Activated T-cell treated with anti-CD3 and anti-CD28 coated beads, Interleukin-2, amount 50 U/mL, for 72 hours (primary cell): ENCODE measurements at regions not wholly inside any gene's neighbourhood (a gene's known extent, or its start where the extent isn't known, plus 50 kb on each side); places are given as distances from the start of the nearest gene placed in this dataset.

Experiments used
- ATAC-seq, 2 donors: fragments of 150-1000 bp; cut with Tn5 transposase; replicated peaks in 1 of 2; 2 replicates each; pipeline ENCODE4 v1.10.0; 2021; ENCODE audit warnings: moderate library complexity in 2 of 2, mild to moderate bottlenecking in 1 of 2
- DNase-seq, 2 donors: peaks; one replicate each; pipeline ENCODE4 v3.0.0; 2021 to 2022; ENCODE audit warnings: mixed read lengths in 1 of 2
- H3K27ac Mint-ChIP-seq: one replicate; pipeline ENCODE4 v1.8.0; 2022; ENCODE audit warnings: mild to moderate bottlenecking, moderate library complexity, mixed read lengths
- H3K27me3 Mint-ChIP-seq: one replicate; pipeline ENCODE4 v1.8.0; 2022; ENCODE audit warnings: low read depth, mixed read lengths
- H3K36me3 Mint-ChIP-seq, 2 donors: one replicate each; pipeline ENCODE4 v1.8.0; 2022; ENCODE audit warnings: mixed read lengths in 2 of 2, mild to moderate bottlenecking in 1 of 2; ENCODE audit not compliant: insufficient read depth in 2 of 2
- H3K4me1 Mint-ChIP-seq: one replicate; pipeline ENCODE4 v1.8.0; 2022; ENCODE audit warnings: low read depth, mixed read lengths
- H3K4me3 Mint-ChIP-seq, 2 donors: one replicate each; pipeline ENCODE4 v1.8.0; 2022; ENCODE audit warnings: mild to moderate bottlenecking in 2 of 2, mixed read lengths in 2 of 2, moderate library complexity in 2 of 2
- H3K9me3 Mint-ChIP-seq, 2 donors: one replicate each; pipeline ENCODE4 v1.8.0; 2022; ENCODE audit warnings: mixed read lengths in 2 of 2

- peak overlapping the region; percentile 82 for H3K27ac Mint-ChIP-seq
- H3K4me1 Mint-ChIP-seq = peaks cover 53% of the 10 kb centered on the region
- no peaks in the 10 kb centered on the region for H3K27me3 Mint-ChIP-seq
- DNase-seq = no peak
- H3K9me3 Mint-ChIP-seq = no peaks in the 10 kb centered on the region
- ATAC-seq = peak in 1 of 2 donors; percentile 3
- H3K36me3 Mint-ChIP-seq = peaks cover 18 to 66% of the 10 kb centered on the region in 2 donors
- no peak overlapping the region for H3K4me3 Mint-ChIP-seq
These were observed 141.9 kb upstream of the KLF14 start for GRCh38 chr7:130875901-130876300.

- Mint-ChIP-seq H3K9me3 (no peaks in the 10 kb centered on the region), H3K4me1 (peaks cover 54% of the 10 kb centered on the region), H3K4me3 (no peak overlapping the region), H3K27ac (peak overlapping the region; percentile 79), H3K27me3 (no peaks in the 10 kb centered on the region), H3K36me3 (peaks cover 26 to 68% of the 10 kb centered on the region in 2 donors)
- ATAC-seq = no peak
- DNase-seq = no peak
These were observed 143.4 kb upstream of the KLF14 start for GRCh38 chr7:130877236-130877990.

GRCh38 chr7:130877991-130878305 lies 143.9 kb upstream of the KLF14 start:
- Mint-ChIP-seq H3K4me1 (peaks cover 55% of the 10 kb centered on the region), H3K36me3 (peaks cover 26 to 66% of the 10 kb centered on the region in 2 donors), H3K27ac (no peak overlapping the region), H3K9me3 (no peaks in the 10 kb centered on the region), H3K27me3 (no peaks in the 10 kb centered on the region), H3K4me3 (no peak overlapping the region)
- no peak for DNase-seq
- no peak for ATAC-seq

GRCh38 chr7:130878785-130879184 lies 144.8 kb upstream of the KLF14 start:
- Mint-ChIP-seq H3K4me1 (peaks cover 56% of the 10 kb centered on the region), H3K4me3 (peak overlapping the region in 1 of 2 donors; percentile 3)

GRCh38 chr7:130879191-130879590 lies 145.2 kb upstream of the KLF14 start:
- Mint-ChIP-seq H3K27me3 (no peaks in the 10 kb centered on the region), H3K36me3 (peaks cover 27 to 60% of the 10 kb centered on the region in 2 donors), H3K9me3 (no peaks in the 10 kb centered on the region), H3K27ac (peak overlapping the region; percentile 71), H3K4me3 (no peak overlapping the region), H3K4me1 (peaks cover 53% of the 10 kb centered on the region)
- DNase-seq (no peak), ATAC-seq (no peak)

More at GRCh38 chr7:130878785-130879184, 144.8 kb upstream of the KLF14 start:
- H3K27me3 Mint-ChIP-seq = no peaks in the 10 kb centered on the region
- DNase-seq (no peak), ATAC-seq (no peak)
- peak overlapping the region; percentile 71 for H3K27ac Mint-ChIP-seq
- no peaks in the 10 kb centered on the region for H3K9me3 Mint-ChIP-seq
- peaks cover 27 to 64% of the 10 kb centered on the region in 2 donors for H3K36me3 Mint-ChIP-seq

- H3K4me1 Mint-ChIP-seq = peaks cover 45% of the 10 kb centered on the region
- ATAC-seq = no peak
These were observed 146.7 kb upstream of the KLF14 start for GRCh38 chr7:130880668-130881067.

GRCh38 chr7:130881091-130881798 lies 147.2 kb upstream of the KLF14 start:
- peak overlapping the region; percentile 59 for H3K27ac Mint-ChIP-seq
- no peaks in the 10 kb centered on the region for H3K27me3 Mint-ChIP-seq
- no peaks in the 10 kb centered on the region for H3K9me3 Mint-ChIP-seq
- no peak for ATAC-seq
- H3K36me3 Mint-ChIP-seq = peaks cover 26 to 61% of the 10 kb centered on the region in 2 donors
- peaks cover 43% of the 10 kb centered on the region for H3K4me1 Mint-ChIP-seq
- H3K4me3 Mint-ChIP-seq = no peak overlapping the region
- DNase-seq = no peak

More at GRCh38 chr7:130880668-130881067, 146.7 kb upstream of the KLF14 start:
- DNase-seq = no peak
- Mint-ChIP-seq H3K4me3 (no peak overlapping the region), H3K27me3 (no peaks in the 10 kb centered on the region), H3K27ac (peak overlapping the region; percentile 59), H3K36me3 (peaks cover 27 to 60% of the 10 kb centered on the region in 2 donors), H3K9me3 (no peaks in the 10 kb centered on the region)

- H3K36me3 Mint-ChIP-seq = peaks cover 26 to 58% of the 10 kb centered on the region in 2 donors
- peak overlapping the region; percentile 59 for H3K27ac Mint-ChIP-seq
- ATAC-seq (no peak), DNase-seq (no peak)
- H3K9me3 Mint-ChIP-seq = no peaks in the 10 kb centered on the region
- H3K27me3 Mint-ChIP-seq = no peaks in the 10 kb centered on the region
- H3K4me1 Mint-ChIP-seq = peaks cover 43% of the 10 kb centered on the region
- no peak overlapping the region for H3K4me3 Mint-ChIP-seq
These were observed 147.8 kb upstream of the KLF14 start for GRCh38 chr7:130881799-130882141.

- DNase-seq (no peak), ATAC-seq (no peak)
- no peaks in the 10 kb centered on the region for H3K9me3 Mint-ChIP-seq
- peaks cover 30 to 62% of the 10 kb centered on the region in 2 donors for H3K36me3 Mint-ChIP-seq
- no peak overlapping the region for H3K4me3 Mint-ChIP-seq
- H3K27me3 Mint-ChIP-seq = no peaks in the 10 kb centered on the region
- H3K4me1 Mint-ChIP-seq = peaks cover 45% of the 10 kb centered on the region
- H3K27ac Mint-ChIP-seq = peak overlapping the region; percentile 59
These were observed 148.4 kb upstream of the KLF14 start for GRCh38 chr7:130882396-130882795.

- ATAC-seq = no peak
- no peak for DNase-seq
- H3K9me3 Mint-ChIP-seq = no peaks in the 10 kb centered on the region
- no peaks in the 10 kb centered on the region for H3K27me3 Mint-ChIP-seq
- peaks cover 50% of the 10 kb centered on the region for H3K4me1 Mint-ChIP-seq
- peak overlapping the region; percentile 77 for H3K27ac Mint-ChIP-seq
- no peak overlapping the region for H3K4me3 Mint-ChIP-seq
- H3K36me3 Mint-ChIP-seq = peaks cover 32 to 68% of the 10 kb centered on the region in 2 donors
These were observed 149.9 kb upstream of the KLF14 start for GRCh38 chr7:130883928-130884327.

- Mint-ChIP-seq H3K4me1 (peaks cover 51% of the 10 kb centered on the region), H3K4me3 (no peak overlapping the region), H3K36me3 (peaks cover 31 to 63% of the 10 kb centered on the region in 2 donors), H3K27me3 (no peaks in the 10 kb centered on the region), H3K9me3 (no peaks in the 10 kb centered on the region), H3K27ac (peak overlapping the region; percentile 85)
- DNase-seq = no peak
- ATAC-seq = no peak
These were observed 150.7 kb upstream of the KLF14 start for GRCh38 chr7:130884437-130885417.

GRCh38 chr7:130886438-130887135 lies 152.6 kb upstream of the KLF14 start:
- H3K4me1 Mint-ChIP-seq = peaks cover 66% of the 10 kb centered on the region

More at GRCh38 chr7:130886438-130887135, 152.6 kb upstream of the KLF14 start:
- Mint-ChIP-seq H3K27ac (peak overlapping the region; percentile 85), H3K36me3 (peaks cover 33 to 66% of the 10 kb centered on the region in 2 donors), H3K9me3 (no peaks in the 10 kb centered on the region), H3K4me3 (peak overlapping the region in 1 of 2 donors; percentile 25), H3K27me3 (no peaks in the 10 kb centered on the region)
- ATAC-seq (no peak), DNase-seq (no peak)
